Effector CD4-positive, alpha-beta T cell (primary cell): ENCODE measurements at regions not wholly inside any gene's neighbourhood (a gene's known extent, or its start where the extent isn't known, plus 50 kb on each side); places are given as distances from the start of the nearest gene placed in this dataset.
"Not testable (repeated sequence)": the region's sequence is repeated elsewhere in the genome, so short reads cannot be mapped to it uniquely, and the experiment has no call there.

Source experiments
- DNase-seq: peaks from one replicate; pipeline ENCODE4 v3.0.0-alpha.2; 2020

- DNase-seq, result no peak
Observed at GRCh38 chr18:38284972-38285371, 719.4 kb upstream of the CELF4 start.

- DNase-seq, result no peak
Observed at GRCh38 chr18:38263066-38263465, 697.5 kb upstream of the CELF4 start.

GRCh38 chr18:38262661-38263060 is 697.1 kb upstream of the CELF4 start:
- DNase-seq, result no peak

- DNase-seq, result no peak
Observed at GRCh38 chr18:38257661-38258060, 692.1 kb upstream of the CELF4 start.

GRCh38 chr18:38256366-38256765 is 690.8 kb upstream of the CELF4 start:
- no peak for DNase-seq

- DNase-seq, result no peak
Observed at GRCh38 chr18:38250971-38251370, 685.4 kb upstream of the CELF4 start.

GRCh38 chr18:38244480-38244879 is 678.9 kb upstream of the CELF4 start:
- no peak for DNase-seq

- no peak for DNase-seq
Observed at GRCh38 chr18:38243291-38243690, 677.7 kb upstream of the CELF4 start.

GRCh38 chr18:38241736-38242135 is 676.1 kb upstream of the CELF4 start:
- no peak for DNase-seq

GRCh38 chr18:38241216-38241615 is 675.6 kb upstream of the CELF4 start:
- no peak for DNase-seq

- no peak for DNase-seq
Observed at GRCh38 chr18:38239606-38240005, 674.0 kb upstream of the CELF4 start.

GRCh38 chr18:38237796-38238195 is 672.2 kb upstream of the CELF4 start:
- DNase-seq, result no peak

- no peak for DNase-seq
Observed at GRCh38 chr18:38221476-38222100, 656.0 kb upstream of the CELF4 start.

GRCh38 chr18:38198956-38199355 is 633.4 kb upstream of the CELF4 start:
- DNase-seq, result no peak

- DNase-seq, result no peak
Observed at GRCh38 chr18:38198526-38198925, 632.9 kb upstream of the CELF4 start.

- DNase-seq, result no peak
Observed at GRCh38 chr18:38186491-38186890, 620.9 kb upstream of the CELF4 start.

- DNase-seq, result no peak
Observed at GRCh38 chr18:38174594-38174993, 609.0 kb upstream of the CELF4 start.

GRCh38 chr18:38174173-38174572 is 608.6 kb upstream of the CELF4 start:
- DNase-seq, result no peak

- DNase-seq, result no peak
Observed at GRCh38 chr18:38170845-38171244, 605.2 kb upstream of the CELF4 start.

GRCh38 chr18:38167623-38168022 is 602.0 kb upstream of the CELF4 start:
- no peak for DNase-seq

GRCh38 chr18:38153116-38153515 is 587.5 kb upstream of the CELF4 start:
- DNase-seq, result not testable (repeated sequence)

- no peak for DNase-seq
Observed at GRCh38 chr18:38116716-38117115, 551.1 kb upstream of the CELF4 start.

- DNase-seq, result no peak
Observed at GRCh38 chr18:38115201-38115600, 549.6 kb upstream of the CELF4 start.

- DNase-seq, result no peak
Observed at GRCh38 chr18:38087538-38087937, 521.9 kb upstream of the CELF4 start.

GRCh38 chr18:38081516-38081915 is 515.9 kb upstream of the CELF4 start:
- DNase-seq, result no peak

- DNase-seq, result no peak
Observed at GRCh38 chr18:38077229-38077628, 511.6 kb upstream of the CELF4 start.
